ENCODE measurements at regions not wholly inside any gene's neighbourhood (a gene's known extent, or its start where the extent isn't known, plus 50 kb on each side); places are given as distances from the start of the nearest gene placed in this dataset.
A peak's percentile ranks its signal among the peaks of the same experiment; 100 is the strongest.
"Not testable (repeated sequence)": the region's sequence is repeated elsewhere in the genome, so short reads cannot be mapped to it uniquely, and the experiment has no call there.

DNA sequence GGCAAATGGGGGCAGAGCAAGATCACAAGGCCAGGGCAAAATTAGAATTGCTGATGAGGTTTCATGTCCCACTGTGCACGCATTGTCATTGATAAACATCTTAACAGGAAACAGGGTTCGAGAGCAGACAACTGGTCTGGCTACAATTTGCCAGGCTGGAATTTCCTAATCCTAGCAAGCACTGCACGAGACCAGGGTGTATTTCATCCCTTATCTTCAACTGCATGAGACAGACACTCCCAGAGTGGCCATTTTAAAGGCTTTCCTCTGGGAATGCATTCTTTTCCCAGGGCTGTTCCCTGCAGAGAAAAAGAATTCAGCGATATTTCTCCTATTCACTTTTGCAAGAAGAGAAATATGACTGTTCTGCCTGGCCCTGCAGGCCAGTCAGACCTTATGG is 75.8 kb upstream of the C4orf54 start:
- H3K14ac ChIP-seq (ENCODE audit: low read length); H3K23ac ChIP-seq (ENCODE audit: low read depth, low read length, poor library complexity); H3K4me1 ChIP-seq (ENCODE audit: control insufficient read depth in 2 of 2, insufficient read depth in 1 of 2, low read depth in 1 of 2, low read length in 2 of 2); H3K4ac ChIP-seq (ENCODE audit: low read length); H2AK5ac ChIP-seq (ENCODE audit: low read depth, low read length); H4K8ac ChIP-seq (ENCODE audit: low read depth, low read length); H3K9ac ChIP-seq (ENCODE audit: low read depth, low read length, poor library complexity); H3K9me3 ChIP-seq (replicated peaks in 1 of 2; ENCODE audit: control insufficient read depth in 2 of 2, insufficient read depth in 1 of 2, low read depth in 1 of 2, low read length in 2 of 2); H2BK12ac ChIP-seq (ENCODE audit: low read length); DNase-seq (ENCODE audit: low spot score); H3K79me1 ChIP-seq (ENCODE audit: low read depth, low read length); H2BK120ac ChIP-seq (ENCODE audit: low read depth, low read length); H3K27ac ChIP-seq (replicated peaks; ENCODE audit: low read length); H3K27me3 ChIP-seq (ENCODE audit: control insufficient read depth in 3 of 3, insufficient read depth in 3 of 3, low read depth in 1 of 3, low read length in 3 of 3); H3K18ac ChIP-seq (ENCODE audit: low read length); H2BK5ac ChIP-seq (ENCODE audit: low read length); H2BK15ac ChIP-seq (ENCODE audit: low read length); H3K4me2 ChIP-seq (ENCODE audit: insufficient read depth, low read length, poor library complexity, severe bottlenecking); H3K36me3 ChIP-seq (replicated peaks in 1 of 2; ENCODE audit: control insufficient read depth in 2 of 2, insufficient read depth in 2 of 2, low read length in 2 of 2); H2AFZ ChIP-seq (ENCODE audit: low read length); H4K91ac ChIP-seq (ENCODE audit: low read depth, low read length, poor library complexity); H3K4me3 ChIP-seq (ENCODE audit: low read length in 2 of 2): not testable (repeated sequence)
- WGBS, 2 donors (ENCODE audit: extremely low coverage in 2 of 2, insufficient read length in 2 of 2, insufficient replicate concordance in 1 of 2): no CpG with 5 or more reads among the region's 4 CpGs

- H3K36me3 ChIP-seq (replicated peaks in 1 of 2; ENCODE audit: control insufficient read depth in 2 of 2, insufficient read depth in 2 of 2, low read length in 2 of 2): no peaks in the 10 kb centered on the region
- no peak overlapping the region for H3K14ac ChIP-seq (ENCODE audit: low read length)
- no peak overlapping the region for H2BK5ac ChIP-seq (ENCODE audit: low read length)
- no peak overlapping the region for H3K23ac ChIP-seq (ENCODE audit: low read depth, low read length, poor library complexity)
- H2AK5ac ChIP-seq (ENCODE audit: low read depth, low read length): no peak overlapping the region
- H3K4me2 ChIP-seq (ENCODE audit: insufficient read depth, low read length, poor library complexity, severe bottlenecking): no peak overlapping the region
- no peaks in the 10 kb centered on the region for H3K79me1 ChIP-seq (ENCODE audit: low read depth, low read length)
- H3K27ac ChIP-seq (replicated peaks; ENCODE audit: low read length): no peak overlapping the region
- H3K4me1 ChIP-seq (ENCODE audit: control insufficient read depth in 2 of 2, insufficient read depth in 1 of 2, low read depth in 1 of 2, low read length in 2 of 2): peaks cover 0 to 3% of the 10 kb centered on the region in 2 donors
- no CpG with 5 or more reads among the region's 1 CpG for WGBS, 2 donors (ENCODE audit: extremely low coverage in 2 of 2, insufficient read length in 2 of 2, insufficient replicate concordance in 1 of 2)
- H3K18ac ChIP-seq (ENCODE audit: low read length): no peak overlapping the region
- no peak for DNase-seq (ENCODE audit: low spot score)
- no peak overlapping the region for H2BK120ac ChIP-seq (ENCODE audit: low read depth, low read length)
- H3K9me3 ChIP-seq (replicated peaks in 1 of 2; ENCODE audit: control insufficient read depth in 2 of 2, insufficient read depth in 1 of 2, low read depth in 1 of 2, low read length in 2 of 2): no peaks in the 10 kb centered on the region
- H3K4me3 ChIP-seq (ENCODE audit: low read length in 2 of 2): no peak overlapping the region
- no peak overlapping the region for H4K91ac ChIP-seq (ENCODE audit: low read depth, low read length, poor library complexity)
- H2AFZ ChIP-seq (ENCODE audit: low read length): no peak overlapping the region
- H3K9ac ChIP-seq (ENCODE audit: low read depth, low read length, poor library complexity): no peak overlapping the region
- no peaks in the 10 kb centered on the region for H3K27me3 ChIP-seq (ENCODE audit: control insufficient read depth in 3 of 3, insufficient read depth in 3 of 3, low read depth in 1 of 3, low read length in 3 of 3)
- H4K8ac ChIP-seq (ENCODE audit: low read depth, low read length): no peak overlapping the region
- H2BK12ac ChIP-seq (ENCODE audit: low read length): no peak overlapping the region
- H2BK15ac ChIP-seq (ENCODE audit: low read length): no peak overlapping the region
- H3K4ac ChIP-seq (ENCODE audit: low read length): no peak overlapping the region
These were observed 71.6 kb upstream of the C4orf54 start for GRCh38 chr4:99729186-99729585.

- H4K91ac ChIP-seq (ENCODE audit: low read depth, low read length, poor library complexity): no peak overlapping the region
- H3K4me2 ChIP-seq (ENCODE audit: insufficient read depth, low read length, poor library complexity, severe bottlenecking): no peak overlapping the region
- no peaks in the 10 kb centered on the region for H3K27me3 ChIP-seq (ENCODE audit: control insufficient read depth in 3 of 3, insufficient read depth in 3 of 3, low read depth in 1 of 3, low read length in 3 of 3)
- peaks cover 1 to 5% of the 10 kb centered on the region in 2 donors for H3K4me1 ChIP-seq (ENCODE audit: control insufficient read depth in 2 of 2, insufficient read depth in 1 of 2, low read depth in 1 of 2, low read length in 2 of 2)
- no peak overlapping the region for H2AK5ac ChIP-seq (ENCODE audit: low read depth, low read length)
- H3K9me3 ChIP-seq (replicated peaks in 1 of 2; ENCODE audit: control insufficient read depth in 2 of 2, insufficient read depth in 1 of 2, low read depth in 1 of 2, low read length in 2 of 2): no peaks in the 10 kb centered on the region
- no peak overlapping the region for H2BK5ac ChIP-seq (ENCODE audit: low read length)
- H3K14ac ChIP-seq (ENCODE audit: low read length): no peak overlapping the region
- no peak overlapping the region for H2BK12ac ChIP-seq (ENCODE audit: low read length)
- no peak overlapping the region for H2BK15ac ChIP-seq (ENCODE audit: low read length)
- H3K27ac ChIP-seq (replicated peaks; ENCODE audit: low read length): no peak overlapping the region
- no peak overlapping the region for H3K23ac ChIP-seq (ENCODE audit: low read depth, low read length, poor library complexity)
- no peaks in the 10 kb centered on the region for H3K79me1 ChIP-seq (ENCODE audit: low read depth, low read length)
- H2BK120ac ChIP-seq (ENCODE audit: low read depth, low read length): no peak overlapping the region
- no peaks in the 10 kb centered on the region for H3K36me3 ChIP-seq (replicated peaks in 1 of 2; ENCODE audit: control insufficient read depth in 2 of 2, insufficient read depth in 2 of 2, low read length in 2 of 2)
- peak overlapping the region; percentile 74 for H2AFZ ChIP-seq (ENCODE audit: low read length)
- no peak overlapping the region for H4K8ac ChIP-seq (ENCODE audit: low read depth, low read length)
- no peak overlapping the region for H3K4me3 ChIP-seq (ENCODE audit: low read length in 2 of 2)
- no peak overlapping the region for H3K4ac ChIP-seq (ENCODE audit: low read length)
- DNase-seq (ENCODE audit: low spot score): no peak
- no peak overlapping the region for H3K18ac ChIP-seq (ENCODE audit: low read length)
- H3K9ac ChIP-seq (ENCODE audit: low read depth, low read length, poor library complexity): no peak overlapping the region
These were observed 66.4 kb upstream of the C4orf54 start for GRCh38 chr4:99724067-99724466.

DNA sequence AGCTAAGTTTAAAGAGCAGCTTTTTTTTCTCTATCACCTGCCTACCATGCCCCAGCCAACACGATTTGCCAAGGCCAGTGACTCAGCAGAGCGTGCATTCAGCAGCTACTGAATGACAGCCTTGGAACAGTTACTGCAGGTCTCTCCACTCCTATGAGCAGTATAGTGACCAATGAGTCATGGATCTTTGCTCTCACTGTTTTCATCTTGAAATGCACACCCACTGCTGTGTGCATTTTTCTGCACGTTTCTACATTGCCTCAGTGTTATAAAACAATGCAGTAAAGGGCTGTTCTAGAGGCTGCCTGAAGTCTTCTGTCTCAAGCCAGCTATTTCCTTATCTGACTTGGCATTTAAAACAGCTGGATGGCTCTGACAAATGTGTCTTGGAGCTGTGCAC is 66.0 kb upstream of the C4orf54 start:
- no peak overlapping the region for H2BK5ac ChIP-seq (ENCODE audit: low read length)
- no peaks in the 10 kb centered on the region for H3K27me3 ChIP-seq (ENCODE audit: control insufficient read depth in 3 of 3, insufficient read depth in 3 of 3, low read depth in 1 of 3, low read length in 3 of 3)
- WGBS, 2 donors (ENCODE audit: extremely low coverage in 2 of 2, insufficient read length in 2 of 2, insufficient replicate concordance in 1 of 2): no CpG with 5 or more reads among the region's 3 CpGs
- peak overlapping the region; percentile 74 for H2AFZ ChIP-seq (ENCODE audit: low read length)
- no peak overlapping the region for H3K4me3 ChIP-seq (ENCODE audit: low read length in 2 of 2)
- no peak overlapping the region for H3K23ac ChIP-seq (ENCODE audit: low read depth, low read length, poor library complexity)
- no peak overlapping the region for H2BK12ac ChIP-seq (ENCODE audit: low read length)
- no peaks in the 10 kb centered on the region for H3K36me3 ChIP-seq (replicated peaks in 1 of 2; ENCODE audit: control insufficient read depth in 2 of 2, insufficient read depth in 2 of 2, low read length in 2 of 2)
- no peak overlapping the region for H4K8ac ChIP-seq (ENCODE audit: low read depth, low read length)
- no peak overlapping the region for H2BK15ac ChIP-seq (ENCODE audit: low read length)
- H3K14ac ChIP-seq (ENCODE audit: low read length): no peak overlapping the region
- no peak overlapping the region for H3K27ac ChIP-seq (replicated peaks; ENCODE audit: low read length)
- DNase-seq (ENCODE audit: low spot score): no peak
- H3K9me3 ChIP-seq (replicated peaks in 1 of 2; ENCODE audit: control insufficient read depth in 2 of 2, insufficient read depth in 1 of 2, low read depth in 1 of 2, low read length in 2 of 2): no peaks in the 10 kb centered on the region
- no peak overlapping the region for H2AK5ac ChIP-seq (ENCODE audit: low read depth, low read length)
- no peak overlapping the region for H3K4me2 ChIP-seq (ENCODE audit: insufficient read depth, low read length, poor library complexity, severe bottlenecking)
- H4K91ac ChIP-seq (ENCODE audit: low read depth, low read length, poor library complexity): no peak overlapping the region
- no peak overlapping the region for H3K18ac ChIP-seq (ENCODE audit: low read length)
- H3K4me1 ChIP-seq (ENCODE audit: control insufficient read depth in 2 of 2, insufficient read depth in 1 of 2, low read depth in 1 of 2, low read length in 2 of 2): peaks cover 1 to 5% of the 10 kb centered on the region in 2 donors
- H3K79me1 ChIP-seq (ENCODE audit: low read depth, low read length): no peaks in the 10 kb centered on the region
- no peak overlapping the region for H3K9ac ChIP-seq (ENCODE audit: low read depth, low read length, poor library complexity)
- no peak overlapping the region for H3K4ac ChIP-seq (ENCODE audit: low read length)
- no peak overlapping the region for H2BK120ac ChIP-seq (ENCODE audit: low read depth, low read length)
